Progenitor cell of endocrine pancreas (in vitro differentiated cells): ENCODE measurements at regions not wholly inside any gene's neighbourhood (a gene's known extent, or its start where the extent isn't known, plus 50 kb on each side); places are given as distances from the start of the nearest gene placed in this dataset.
"Not testable (repeated sequence)": the region's sequence is repeated elsewhere in the genome, so short reads cannot be mapped to it uniquely, and the experiment has no call there.

Source experiments
- DNase-seq: peaks from one replicate; pipeline ENCODE4 v3.0.0; 2021; ENCODE audit warnings: low spot score; ENCODE audit not compliant: unreplicated experiment
- H3K27ac Mint-ChIP-seq: 2 replicates; pipeline ENCODE4 v1.8.0; 2021; ENCODE audit warnings: mild to moderate bottlenecking, moderate library complexity, mixed read lengths
- H3K27me3 Mint-ChIP-seq: 2 replicates; pipeline ENCODE4 v1.8.0; 2021; ENCODE audit warnings: mixed read lengths
- H3K36me3 Mint-ChIP-seq: 2 replicates; pipeline ENCODE4 v1.8.0; 2022; ENCODE audit warnings: mixed read lengths; ENCODE audit not compliant: insufficient read depth
- H3K4me1 Mint-ChIP-seq: 2 replicates; pipeline ENCODE4 v1.8.0; 2021; ENCODE audit warnings: low read depth, mixed read lengths
- H3K4me3 Mint-ChIP-seq: 2 replicates; pipeline ENCODE4 v1.8.0; 2021; ENCODE audit warnings: low read depth, mild to moderate bottlenecking, moderate library complexity, mixed read lengths
- H3K9me3 Mint-ChIP-seq: 2 replicates; pipeline ENCODE4 v1.8.0; 2021; ENCODE audit warnings: low read depth, mixed read lengths
- CTCF ChIP-seq: fragments of 200-600 bp; sonication (generic); IDR thresholded peaks from one replicate; pipeline ENCODE4 v1.5.0; 2021; ENCODE audit warnings: antibody characterized with exemption, mild to moderate bottlenecking; ENCODE audit not compliant: unreplicated experiment

DNA sequence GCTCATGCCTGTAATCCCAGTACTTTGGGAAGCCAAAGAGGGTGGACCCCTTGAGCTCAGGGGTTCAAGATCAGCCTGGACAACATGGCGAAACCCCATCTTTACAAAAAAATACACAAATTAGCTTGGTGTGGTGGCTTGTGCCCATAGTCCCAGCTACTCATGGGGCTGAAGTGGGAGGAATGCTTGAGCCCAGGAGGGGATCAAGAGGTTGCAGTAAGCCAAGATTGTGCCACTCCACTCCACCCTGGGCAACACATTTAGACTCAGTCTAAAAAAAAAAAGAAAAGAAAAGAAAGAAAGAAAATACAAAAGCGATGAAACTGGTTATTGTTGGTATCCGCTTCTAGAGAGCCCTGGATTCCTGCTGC lies 597.4 kb downstream of the UQCRFS1 start:
- Mint-ChIP-seq H3K27ac (no peak overlapping the region), H3K4me1 (no peaks in the 10 kb centered on the region), H3K9me3 (peaks cover 15% of the 10 kb centered on the region), H3K36me3 (no peaks in the 10 kb centered on the region), H3K4me3 (no peak overlapping the region), H3K27me3 (peaks cover 12% of the 10 kb centered on the region)
- no peak for TF ChIP-seq CTCF
- DNase-seq = no peak

- no peaks in the 10 kb centered on the region for H3K36me3 Mint-ChIP-seq
Observed at GRCh38 chr19:28614634-28615545, 598.1 kb downstream of the UQCRFS1 start.

DNA sequence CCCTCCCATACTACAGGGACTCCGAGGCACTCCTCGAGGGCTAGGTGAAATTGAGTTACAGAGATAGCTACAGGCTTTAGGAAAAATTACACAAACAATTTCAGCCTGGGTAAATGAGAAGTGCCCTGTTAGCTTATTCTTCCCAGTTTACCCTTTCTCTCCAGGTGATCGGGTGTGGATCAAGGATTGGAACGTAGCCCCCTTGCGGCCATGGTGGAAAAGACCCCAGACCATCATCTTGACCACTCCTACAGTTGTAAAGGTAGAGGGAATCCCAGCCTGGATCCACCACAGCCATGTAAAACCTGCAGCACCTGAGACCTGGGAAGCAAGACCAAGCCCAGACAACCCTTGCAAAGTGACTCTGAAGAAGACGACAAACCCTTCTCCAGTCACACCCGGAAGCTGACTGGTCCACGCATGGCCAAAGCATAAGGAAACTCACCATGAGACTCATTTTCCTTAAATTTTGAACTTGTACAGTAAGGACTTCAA lies 600.6 kb downstream of the UQCRFS1 start:
- H3K4me3 Mint-ChIP-seq = no peak overlapping the region
- H3K27ac Mint-ChIP-seq = no peak overlapping the region
- no peak for DNase-seq

More at GRCh38 chr19:28614634-28615545, 598.1 kb downstream of the UQCRFS1 start:
- H3K4me1 Mint-ChIP-seq = no peaks in the 10 kb centered on the region
- H3K27me3 Mint-ChIP-seq = peaks cover 7% of the 10 kb centered on the region
- TF ChIP-seq CTCF = no peak
- H3K27ac Mint-ChIP-seq = no peak overlapping the region
- no peak overlapping the region for H3K4me3 Mint-ChIP-seq
- peaks cover 15% of the 10 kb centered on the region for H3K9me3 Mint-ChIP-seq
- no peak for DNase-seq

GRCh38 chr19:28611227-28611914 lies 601.6 kb downstream of the UQCRFS1 start:
- not testable (repeated sequence) for H3K27ac Mint-ChIP-seq, H3K36me3 Mint-ChIP-seq, H3K4me1 Mint-ChIP-seq, H3K4me3 Mint-ChIP-seq, H3K27me3 Mint-ChIP-seq, DNase-seq
- peaks cover 24% of the 10 kb centered on the region for H3K9me3 Mint-ChIP-seq
- peak; percentile 26 for TF ChIP-seq CTCF

More for the DNA sequence above, 600.6 kb downstream of the UQCRFS1 start:
- no peaks in the 10 kb centered on the region for H3K4me1 Mint-ChIP-seq
- peaks cover 20% of the 10 kb centered on the region for H3K9me3 Mint-ChIP-seq
- no peak for TF ChIP-seq CTCF
- H3K27me3 Mint-ChIP-seq = no peaks in the 10 kb centered on the region
- H3K36me3 Mint-ChIP-seq = no peaks in the 10 kb centered on the region

DNA sequence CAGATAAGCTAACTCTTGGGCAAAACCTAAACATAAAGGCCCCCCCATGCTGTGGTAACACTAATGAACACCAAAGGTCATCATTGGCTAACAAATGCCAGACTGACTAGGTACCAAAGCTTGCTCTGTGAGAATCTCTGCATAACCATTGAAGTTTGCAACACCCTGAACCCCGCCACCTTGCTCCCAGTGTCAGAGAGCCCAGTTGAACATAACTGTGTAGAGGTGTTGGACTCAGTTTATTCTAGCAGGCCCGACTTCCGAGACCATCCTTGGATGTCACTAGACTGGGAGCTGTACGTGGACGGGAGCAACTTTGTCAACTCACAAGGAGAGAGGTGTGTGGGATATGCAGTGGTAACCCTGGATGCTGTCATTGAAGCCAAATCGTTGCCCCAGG lies 602.2 kb downstream of the UQCRFS1 start:
- H3K4me3 Mint-ChIP-seq = no peak overlapping the region
- TF ChIP-seq CTCF = no peak
- no peaks in the 10 kb centered on the region for H3K4me1 Mint-ChIP-seq

More for the DNA sequence above, 602.2 kb downstream of the UQCRFS1 start:
- no peak overlapping the region for H3K27ac Mint-ChIP-seq
- H3K27me3 Mint-ChIP-seq = no peaks in the 10 kb centered on the region
- H3K9me3 Mint-ChIP-seq = peaks cover 27% of the 10 kb centered on the region
- DNase-seq = no peak
- no peaks in the 10 kb centered on the region for H3K36me3 Mint-ChIP-seq
